Esophagus squamous epithelium (tissue), 5 donors: ENCODE measurements at regions not wholly inside any gene's neighbourhood (a gene's known extent, or its start where the extent isn't known, plus 50 kb on each side); places are given as distances from the start of the nearest gene placed in this dataset.

ENCODE experiments used
- DNase-seq: peaks from one replicate; lab custom pipeline; 2025; lab: John Stamatoyannopoulos, UW
- H3K27ac ChIP-seq, 4 donors: fragments of 200-600 bp; sonication (generic); one replicate each; pipeline ENCODE4 v1.5.1; 2016 to 2019; ENCODE audit warnings: mild to moderate bottlenecking in 1 of 4
- H3K27me3 ChIP-seq, 4 donors: fragments of 200-600 bp; sonication (generic); 1 replicate in 3 of 4; 2 replicates in 1 of 4; pipeline versions ENCODE4 v1.5.1 to v1.6.0; 2017 to 2021; ENCODE audit warnings: antibody characterized with exemption in 1 of 4
- H3K36me3 ChIP-seq, 3 donors: fragments of 200-600 bp; sonication (generic); one replicate each; pipeline ENCODE4 v1.5.1; 2016 to 2019
- H3K4me1 ChIP-seq, 3 donors: fragments of 200-600 bp; sonication (generic); one replicate each; pipeline ENCODE4 v1.5.1; 2017 to 2019
- H3K4me3 ChIP-seq, 4 donors: fragments of 200-600 bp; sonication (generic); 1 replicate in 3 of 4; 2 replicates in 1 of 4; pipeline ENCODE4 v1.5.1; 2016 to 2019; ENCODE audit warnings: mild to moderate bottlenecking in 2 of 4, moderate library complexity in 1 of 4
- H3K9me3 ChIP-seq, 3 donors: fragments of 200-600 bp; sonication (generic); one replicate each; pipeline ENCODE4 v1.5.1; 2016 to 2019
- CTCF ChIP-seq, 6 experiments: fragments of 450-650 bp in 4 of 6; fragments of 200-600 bp in 2 of 6; sonication (generic) in 2 of 6; IDR thresholded peaks; one replicate each; pipeline ENCODE4 v1.5.1; 2016 to 2019; ENCODE audit warnings: antibody characterized with exemption in 6 of 6, mild to moderate bottlenecking in 4 of 6, moderate library complexity in 4 of 6
- POLR2A ChIP-seq, 4 donors: fragments of 450-650 bp; IDR thresholded peaks; one replicate each; pipeline ENCODE4 v1.6.1; 2017; ENCODE audit warnings: antibody characterized with exemption in 4 of 4, mild to moderate bottlenecking in 4 of 4, moderate library complexity in 3 of 4
- WGBS, 2 donors: methylation state at CpG; one replicate each; pipeline ENCODE4 v1.1.5; 2018; 5-methylcytosine and 5-hydroxymethylcytosine counted together
- intact Hi-C: fragments of 100-400 bp; cut with DNase I; formaldehyde crosslinking; loops from one replicate; pipeline ENCODE4 v1.15.0; 2022
- donor health status: DM: yes; HTN: yes; CAD: no.

GRCh38 chr9:121561385-121562222, 62.0 kb upstream of the GGTA1 start:
- intact Hi-C loops, result no loop called here
- 79 to 87% methylated on average over 5 to 6 of the region's 7 CpGs for WGBS, 2 donors
- no peak for DNase-seq
- no peaks in the 10 kb centered on the region for H3K27me3 ChIP-seq
- no peak overlapping the region for H3K4me3 ChIP-seq
- H3K36me3 ChIP-seq, result no peaks in the 10 kb centered on the region
- peaks cover 16 to 69% (median 33%) of the 10 kb centered on the region in 3 donors for H3K4me1 ChIP-seq
- TF ChIP-seq POLR2A (IDR thresholded peaks at IDR 0.05) (no peak), CTCF (IDR thresholded peaks at IDR 0.05) (peak in 1 of 6 experiments; percentile 6)
- no peaks in the 10 kb centered on the region for H3K9me3 ChIP-seq
- peak overlapping the region in 1 of 4 donors; percentile 39 for H3K27ac ChIP-seq

- Histone ChIP-seq H3K36me3 (no peaks in the 10 kb centered on the region), H3K9me3 (no peaks in the 10 kb centered on the region), H3K27me3 (no peaks in the 10 kb centered on the region), H3K27ac (peak overlapping the region in 1 of 4 donors; percentile 39), H3K4me3 (no peak overlapping the region), H3K4me1 (peaks cover 15 to 69% (median 26%) of the 10 kb centered on the region in 3 donors)
- WGBS, 2 donors, result 32 to 61% methylated on average over 6 of the region's 6 CpGs
- no peak for TF ChIP-seq CTCF (IDR thresholded peaks at IDR 0.05)
- TF ChIP-seq POLR2A (IDR thresholded peaks at IDR 0.05), result no peak
- no peak for DNase-seq
- intact Hi-C loops, result no loop called here
These were observed 62.7 kb upstream of the GGTA1 start for GRCh38 chr9:121562301-121562700.

- no peak overlapping the region for H3K4me3 ChIP-seq
- peaks cover 4 to 69% (median 25%) of the 10 kb centered on the region in 3 donors for H3K4me1 ChIP-seq
- H3K9me3 ChIP-seq, result no peaks in the 10 kb centered on the region
- H3K36me3 ChIP-seq, result no peaks in the 10 kb centered on the region
- WGBS, 2 donors, result 95 to 96% methylated on average over 7 to 8 of the region's 8 CpGs
- TF ChIP-seq CTCF (IDR thresholded peaks at IDR 0.05) (no peak), POLR2A (IDR thresholded peaks at IDR 0.05) (no peak)
- H3K27ac ChIP-seq, result no peak overlapping the region
- H3K27me3 ChIP-seq, result no peaks in the 10 kb centered on the region
- no peak for DNase-seq
- intact Hi-C loops, result no loop called here
These were observed 63.8 kb upstream of the GGTA1 start for GRCh38 chr9:121563425-121563824.

GRCh38 chr9:121563881-121564460, 64.3 kb upstream of the GGTA1 start:
- TF ChIP-seq CTCF (IDR thresholded peaks at IDR 0.05) (no peak), POLR2A (IDR thresholded peaks at IDR 0.05) (no peak)
- H3K4me3 ChIP-seq, result no peak overlapping the region
- H3K27ac ChIP-seq, result no peak overlapping the region
- peaks cover 3 to 69% (median 26%) of the 10 kb centered on the region in 3 donors for H3K4me1 ChIP-seq
- intact Hi-C loops, result no loop called here
- no peaks in the 10 kb centered on the region for H3K36me3 ChIP-seq
- no peaks in the 10 kb centered on the region for H3K27me3 ChIP-seq
- DNase-seq, result no peak
- no peaks in the 10 kb centered on the region for H3K9me3 ChIP-seq
- 74 to 78% methylated on average over 6 to 7 of the region's 7 CpGs for WGBS, 2 donors
